ENCODE measurements at regions not wholly inside any gene's neighbourhood (a gene's known extent, or its start where the extent isn't known, plus 50 kb on each side); places are given as distances from the start of the nearest gene placed in this dataset.

DNA sequence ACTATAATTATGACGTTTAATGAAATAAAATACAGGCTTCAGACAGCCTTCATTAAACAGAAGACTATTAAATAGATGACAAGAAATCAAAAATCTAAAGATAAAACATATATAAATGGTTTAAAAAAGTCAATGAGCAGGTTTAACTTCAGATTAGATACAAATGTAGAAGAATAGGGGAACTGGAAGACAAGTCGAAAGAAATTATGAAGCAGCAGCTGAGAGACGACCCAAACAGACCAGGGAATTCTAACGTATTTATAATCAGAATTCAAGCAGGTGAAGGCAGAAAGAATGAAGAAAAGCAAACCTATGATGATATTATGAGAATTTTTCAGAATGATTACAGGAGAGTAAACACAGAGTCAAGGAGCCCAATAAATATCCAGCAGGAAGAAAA is 235.1 kb upstream of the XYLT1 start:
- no peak for TF ChIP-seq TEAD4 (IDR thresholded peaks at IDR 0.05)
- TF ChIP-seq, protein P1, sequence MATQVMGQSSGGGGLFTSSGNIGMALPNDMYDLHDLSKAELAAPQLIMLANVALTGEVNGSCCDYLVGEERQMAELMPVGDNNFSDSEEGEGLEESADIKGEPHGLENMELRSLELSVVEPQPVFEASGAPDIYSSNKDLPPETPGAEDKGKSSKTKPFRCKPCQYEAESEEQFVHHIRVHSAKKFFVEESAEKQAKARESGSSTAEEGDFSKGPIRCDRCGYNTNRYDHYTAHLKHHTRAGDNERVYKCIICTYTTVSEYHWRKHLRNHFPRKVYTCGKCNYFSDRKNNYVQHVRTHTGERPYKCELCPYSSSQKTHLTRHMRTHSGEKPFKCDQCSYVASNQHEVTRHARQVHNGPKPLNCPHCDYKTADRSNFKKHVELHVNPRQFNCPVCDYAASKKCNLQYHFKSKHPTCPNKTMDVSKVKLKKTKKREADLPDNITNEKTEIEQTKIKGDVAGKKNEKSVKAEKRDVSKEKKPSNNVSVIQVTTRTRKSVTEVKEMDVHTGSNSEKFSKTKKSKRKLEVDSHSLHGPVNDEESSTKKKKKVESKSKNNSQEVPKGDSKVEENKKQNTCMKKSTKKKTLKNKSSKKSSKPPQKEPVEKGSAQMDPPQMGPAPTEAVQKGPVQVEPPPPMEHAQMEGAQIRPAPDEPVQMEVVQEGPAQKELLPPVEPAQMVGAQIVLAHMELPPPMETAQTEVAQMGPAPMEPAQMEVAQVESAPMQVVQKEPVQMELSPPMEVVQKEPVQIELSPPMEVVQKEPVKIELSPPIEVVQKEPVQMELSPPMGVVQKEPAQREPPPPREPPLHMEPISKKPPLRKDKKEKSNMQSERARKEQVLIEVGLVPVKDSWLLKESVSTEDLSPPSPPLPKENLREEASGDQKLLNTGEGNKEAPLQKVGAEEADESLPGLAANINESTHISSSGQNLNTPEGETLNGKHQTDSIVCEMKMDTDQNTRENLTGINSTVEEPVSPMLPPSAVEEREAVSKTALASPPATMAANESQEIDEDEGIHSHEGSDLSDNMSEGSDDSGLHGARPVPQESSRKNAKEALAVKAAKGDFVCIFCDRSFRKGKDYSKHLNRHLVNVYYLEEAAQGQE (IDR thresholded peaks at IDR 0.05; ENCODE audit: low read depth), result no peak
- TF ChIP-seq EP300 (IDR thresholded peaks at IDR 0.05; ENCODE audit: borderline replicate concordance), result no peak
- TF ChIP-seq FOXM1 (IDR thresholded peaks at IDR 0.05; ENCODE audit: borderline replicate concordance, low read depth), result no peak
- TF ChIP-seq EGR1 (IDR thresholded peaks at IDR 0.05), result no peak
- TF ChIP-seq TCF12 (IDR thresholded peaks at IDR 0.05; ENCODE audit: low read depth), result no peak

Measured in Ishikawa (cell line).